Nephron progenitor cell (in vitro differentiated cells): ENCODE measurements at regions not wholly inside any gene's neighbourhood (a gene's known extent, or its start where the extent isn't known, plus 50 kb on each side); places are given as distances from the start of the nearest gene placed in this dataset.
A peak's percentile ranks its signal among the peaks of the same experiment; 100 is the strongest.

Source experiments
- DNase-seq: peaks from one replicate; pipeline ENCODE4 v3.0.0; 2021
- H3K27ac Mint-ChIP-seq: 2 replicates; pipeline ENCODE4 v1.8.0; 2021; ENCODE audit warnings: mild to moderate bottlenecking, moderate library complexity, mixed read lengths
- H3K27me3 Mint-ChIP-seq: 2 replicates; pipeline ENCODE4 v1.8.0; 2021; ENCODE audit warnings: mild to moderate bottlenecking, low read depth, mixed read lengths; ENCODE audit not compliant: poor library complexity
- H3K36me3 Mint-ChIP-seq: 2 replicates; pipeline ENCODE4 v1.8.0; 2021; ENCODE audit warnings: low read depth, mixed read lengths
- H3K4me1 Mint-ChIP-seq: 2 replicates; pipeline ENCODE4 v1.8.0; 2021; ENCODE audit warnings: mixed read lengths
- H3K4me3 Mint-ChIP-seq: 2 replicates; pipeline ENCODE4 v1.8.0; 2021; ENCODE audit warnings: mild to moderate bottlenecking, moderate library complexity, mixed read lengths
- H3K9me3 Mint-ChIP-seq: 2 replicates; pipeline ENCODE4 v1.8.0; 2021; ENCODE audit warnings: mild to moderate bottlenecking, moderate library complexity, mixed read lengths
- CTCF ChIP-seq: fragments of 200-600 bp; sonication (generic); IDR thresholded peaks from 2 replicates; pipeline ENCODE4 v1.5.0; 2021; ENCODE audit warnings: antibody characterized with exemption

- no peak for TF ChIP-seq CTCF
- Mint-ChIP-seq H3K9me3 (peaks cover 28% of the 10 kb centered on the region), H3K27ac (no peak overlapping the region), H3K4me1 (no peaks in the 10 kb centered on the region), H3K36me3 (peaks cover 13% of the 10 kb centered on the region), H3K4me3 (no peak overlapping the region), H3K27me3 (no peaks in the 10 kb centered on the region)
- no peak for DNase-seq
These were observed 362.2 kb downstream of the SMARCA1 start for GRCh38 chrX:129161108-129161507.

GRCh38 chrX:129158505-129158904 is 364.8 kb downstream of the SMARCA1 start:
- Mint-ChIP-seq H3K27me3 (no peaks in the 10 kb centered on the region), H3K9me3 (peaks cover 28% of the 10 kb centered on the region), H3K36me3 (peaks cover 13% of the 10 kb centered on the region), H3K4me1 (peaks cover 10% of the 10 kb centered on the region), H3K4me3 (no peak overlapping the region), H3K27ac (no peak overlapping the region)
- TF ChIP-seq CTCF = no peak
- DNase-seq = no peak

GRCh38 chrX:129145840-129146272 is 377.4 kb downstream of the SMARCA1 start:
- Mint-ChIP-seq H3K4me1 (peaks cover 12% of the 10 kb centered on the region), H3K36me3 (no peaks in the 10 kb centered on the region), H3K4me3 (no peak overlapping the region), H3K27ac (no peak overlapping the region), H3K27me3 (no peaks in the 10 kb centered on the region), H3K9me3 (no peaks in the 10 kb centered on the region)
- no peak for TF ChIP-seq CTCF
- DNase-seq = no peak

GRCh38 chrX:129145385-129145784 is 377.9 kb downstream of the SMARCA1 start:
- H3K27me3 Mint-ChIP-seq = no peaks in the 10 kb centered on the region
- no peaks in the 10 kb centered on the region for H3K9me3 Mint-ChIP-seq
- no peaks in the 10 kb centered on the region for H3K36me3 Mint-ChIP-seq
- no peak for DNase-seq
- TF ChIP-seq CTCF = no peak
- peak overlapping the region; percentile 29 for H3K27ac Mint-ChIP-seq
- H3K4me1 Mint-ChIP-seq = peaks cover 16% of the 10 kb centered on the region
- H3K4me3 Mint-ChIP-seq = no peak overlapping the region

GRCh38 chrX:129144172-129145038 is 378.9 kb downstream of the SMARCA1 start:
- no peak for TF ChIP-seq CTCF
- H3K4me3 Mint-ChIP-seq = no peak overlapping the region
- H3K4me1 Mint-ChIP-seq = peaks cover 26% of the 10 kb centered on the region
- no peak for DNase-seq
- H3K9me3 Mint-ChIP-seq = no peaks in the 10 kb centered on the region
- no peaks in the 10 kb centered on the region for H3K27me3 Mint-ChIP-seq
- peak overlapping the region; percentile 41 for H3K27ac Mint-ChIP-seq
- no peaks in the 10 kb centered on the region for H3K36me3 Mint-ChIP-seq
